Right atrium auricular region (tissue), 2 donors: ENCODE measurements at regions not wholly inside any gene's neighbourhood (a gene's known extent, or its start where the extent isn't known, plus 50 kb on each side); places are given as distances from the start of the nearest gene placed in this dataset.

Source experiments
- DNase-seq: peaks from one replicate; pipeline ENCODE4 v3.0.0-alpha.2; 2019; ENCODE audit warnings: low spot score
- H3K27ac ChIP-seq, 2 donors: fragments of 200-600 bp; sonication (generic); 1 replicate in 1 of 2; 2 replicates in 1 of 2; pipeline ENCODE4 v1.5.1; 2016 to 2019
- H3K27me3 ChIP-seq, 2 donors: fragments of 200-600 bp; sonication (generic); one replicate each; pipeline versions ENCODE4 v1.5.1 to v1.6.0; 2017 to 2019
- H3K36me3 ChIP-seq: fragments of 200-600 bp; sonication (generic); one replicate; pipeline ENCODE4 v1.5.1; 2016
- H3K4me1 ChIP-seq, 2 donors: fragments of 200-600 bp; sonication (generic); one replicate each; pipeline versions ENCODE4 v1.5.1 to v1.6.0; 2017 to 2019
- H3K4me3 ChIP-seq, 2 donors: fragments of 200-600 bp; sonication (generic); 1 replicate in 1 of 2; 2 replicates in 1 of 2; pipeline ENCODE4 v1.5.1; 2017 to 2019; ENCODE audit warnings: mild to moderate bottlenecking in 1 of 2, moderate library complexity in 1 of 2
- H3K9me3 ChIP-seq, 2 donors: fragments of 200-600 bp; sonication (generic); one replicate each; pipeline ENCODE4 v1.5.1; 2019
- TF ChIP-seq, protein P1 (sequence below), 2 donors: fragments of 200-600 bp; sonication (generic); IDR thresholded peaks; one replicate each; pipeline ENCODE4 v1.5.1; 2019; ENCODE audit warnings: antibody characterized with exemption in 2 of 2

GRCh38 chr7:131011976-131012375 lies 278.0 kb upstream of the KLF14 start:
- Histone ChIP-seq H3K4me3 (no peak overlapping the region), H3K27ac (peak overlapping the region; percentile 49 to 64), H3K27me3 (no peaks in the 10 kb centered on the region), H3K9me3 (no peaks in the 10 kb centered on the region), H3K4me1 (peaks cover 0 to 94% of the 10 kb centered on the region in 2 donors), H3K36me3 (no peaks in the 10 kb centered on the region)
- DNase-seq: no peak
- TF ChIP-seq, protein P1, sequence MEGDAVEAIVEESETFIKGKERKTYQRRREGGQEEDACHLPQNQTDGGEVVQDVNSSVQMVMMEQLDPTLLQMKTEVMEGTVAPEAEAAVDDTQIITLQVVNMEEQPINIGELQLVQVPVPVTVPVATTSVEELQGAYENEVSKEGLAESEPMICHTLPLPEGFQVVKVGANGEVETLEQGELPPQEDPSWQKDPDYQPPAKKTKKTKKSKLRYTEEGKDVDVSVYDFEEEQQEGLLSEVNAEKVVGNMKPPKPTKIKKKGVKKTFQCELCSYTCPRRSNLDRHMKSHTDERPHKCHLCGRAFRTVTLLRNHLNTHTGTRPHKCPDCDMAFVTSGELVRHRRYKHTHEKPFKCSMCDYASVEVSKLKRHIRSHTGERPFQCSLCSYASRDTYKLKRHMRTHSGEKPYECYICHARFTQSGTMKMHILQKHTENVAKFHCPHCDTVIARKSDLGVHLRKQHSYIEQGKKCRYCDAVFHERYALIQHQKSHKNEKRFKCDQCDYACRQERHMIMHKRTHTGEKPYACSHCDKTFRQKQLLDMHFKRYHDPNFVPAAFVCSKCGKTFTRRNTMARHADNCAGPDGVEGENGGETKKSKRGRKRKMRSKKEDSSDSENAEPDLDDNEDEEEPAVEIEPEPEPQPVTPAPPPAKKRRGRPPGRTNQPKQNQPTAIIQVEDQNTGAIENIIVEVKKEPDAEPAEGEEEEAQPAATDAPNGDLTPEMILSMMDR (IDR thresholded peaks at IDR 0.05): no peak

DNA sequence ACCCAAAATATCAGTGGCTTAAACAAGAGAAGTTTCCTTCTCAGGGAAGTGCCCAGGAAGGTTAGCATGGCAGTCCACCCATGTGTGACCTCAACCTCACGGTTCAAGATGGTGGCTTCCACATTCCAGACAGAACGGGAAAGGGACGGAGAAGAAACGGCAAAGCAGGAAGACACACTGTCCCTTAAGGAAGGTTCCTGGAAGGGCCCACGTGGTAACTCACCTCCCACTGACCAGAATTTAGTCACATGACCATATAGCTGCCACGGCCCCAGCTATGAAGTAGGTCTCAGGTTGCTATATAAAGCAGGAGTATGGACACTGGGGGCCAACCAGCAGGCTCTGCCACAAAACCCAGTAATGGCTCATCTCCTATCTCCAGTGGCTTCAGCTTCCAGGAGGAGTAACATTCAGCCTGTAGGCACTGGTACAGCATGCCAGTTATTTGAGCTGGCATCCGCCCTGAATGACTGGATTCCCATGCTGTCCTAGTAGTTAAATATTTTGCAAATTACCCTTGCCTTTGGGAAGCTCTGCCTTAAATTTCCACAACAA lies 278.5 kb upstream of the KLF14 start:
- no peaks in the 10 kb centered on the region for H3K36me3 ChIP-seq
- DNase-seq: no peak
- H3K9me3 ChIP-seq: no peaks in the 10 kb centered on the region
- TF ChIP-seq, protein P1 (IDR thresholded peaks at IDR 0.05): no peak
- H3K4me3 ChIP-seq: no peak overlapping the region
- peak overlapping the region; percentile 49 to 64 for H3K27ac ChIP-seq
- H3K4me1 ChIP-seq: peaks cover 0 to 92% of the 10 kb centered on the region in 2 donors
- H3K27me3 ChIP-seq: no peaks in the 10 kb centered on the region

DNA sequence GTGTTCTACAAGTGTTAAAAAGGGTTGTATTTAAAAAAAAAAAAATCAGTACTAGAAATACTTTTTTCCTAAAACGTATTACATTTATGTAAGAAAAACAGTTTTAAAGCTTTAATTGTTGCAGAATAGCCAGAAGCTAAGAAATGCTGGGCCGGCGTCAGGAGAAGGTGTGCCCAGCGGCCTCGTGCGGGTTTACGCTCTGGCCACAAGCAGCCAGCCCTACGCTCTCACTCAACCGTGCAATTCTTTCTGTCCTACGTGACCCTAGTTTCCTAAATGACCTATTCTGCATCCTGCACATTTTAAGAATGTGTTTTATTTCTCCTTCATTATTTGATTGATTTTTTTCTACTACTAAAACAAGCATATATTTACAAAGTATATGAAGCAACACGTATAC lies 279.7 kb upstream of the KLF14 start:
- H3K27ac ChIP-seq: no peak overlapping the region
- no peaks in the 10 kb centered on the region for H3K27me3 ChIP-seq
- H3K4me3 ChIP-seq: no peak overlapping the region
- no peaks in the 10 kb centered on the region for H3K36me3 ChIP-seq
- no peaks in the 10 kb centered on the region for H3K9me3 ChIP-seq
- peaks cover 0 to 92% of the 10 kb centered on the region in 2 donors for H3K4me1 ChIP-seq
- TF ChIP-seq, protein P1 (IDR thresholded peaks at IDR 0.05): no peak
- DNase-seq: no peak

DNA sequence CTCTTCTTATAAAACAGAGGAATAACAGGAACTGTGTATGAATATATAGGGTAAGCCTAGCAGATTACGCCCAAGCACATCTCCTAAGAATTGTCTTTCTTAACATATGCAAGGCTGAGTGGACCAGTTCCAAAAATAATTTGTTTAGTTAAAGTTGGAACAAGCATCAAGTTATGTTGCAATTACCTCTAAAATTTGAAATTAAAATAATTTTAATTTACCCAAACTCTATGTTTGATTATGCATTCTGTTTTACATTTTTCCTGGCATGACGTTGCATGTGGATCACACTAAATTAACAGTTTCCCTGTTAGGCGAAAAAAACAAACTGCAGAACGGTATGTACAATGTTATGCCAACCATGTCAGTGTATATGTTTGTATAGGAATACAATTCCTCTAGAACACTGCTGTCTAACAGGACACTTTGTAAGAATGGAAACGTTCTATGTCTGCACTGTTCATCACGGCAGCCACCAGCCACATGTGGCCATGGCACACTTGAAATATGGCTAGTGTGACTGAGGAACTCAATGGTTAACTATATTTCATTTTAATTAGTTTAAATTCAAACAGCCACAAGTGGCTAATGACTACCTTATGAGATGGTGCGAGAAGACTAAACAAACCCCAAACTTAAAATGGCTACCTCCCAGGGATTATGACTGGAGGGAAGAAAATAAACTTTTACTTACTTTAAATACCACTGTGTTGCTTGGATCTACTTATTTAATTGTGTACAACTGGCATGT lies 281.1 kb upstream of the KLF14 start:
- Histone ChIP-seq H3K4me1 (peaks cover 0 to 92% of the 10 kb centered on the region in 2 donors), H3K36me3 (no peaks in the 10 kb centered on the region), H3K27me3 (no peaks in the 10 kb centered on the region), H3K4me3 (no peak overlapping the region), H3K9me3 (no peaks in the 10 kb centered on the region), H3K27ac (no peak overlapping the region)
- DNase-seq: no peak
- TF ChIP-seq, protein P1 (IDR thresholded peaks at IDR 0.05): no peak

DNA sequence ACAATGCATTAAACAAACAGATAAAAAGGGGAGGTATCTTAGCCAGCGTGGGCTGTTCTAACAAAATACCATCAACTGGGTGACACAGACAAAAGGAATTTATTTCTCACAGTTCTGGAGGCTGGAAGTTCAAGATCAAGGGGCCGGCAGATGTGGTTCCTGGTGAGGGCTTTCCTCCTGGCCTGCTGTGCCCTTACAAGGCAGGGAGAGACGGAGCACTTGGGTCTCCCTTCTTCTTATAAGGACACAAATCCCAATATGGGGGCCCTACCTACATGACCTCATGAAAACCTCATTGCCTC lies 281.6 kb upstream of the KLF14 start:
- Histone ChIP-seq H3K4me3 (no peak overlapping the region), H3K27me3 (no peaks in the 10 kb centered on the region), H3K9me3 (no peaks in the 10 kb centered on the region), H3K27ac (no peak overlapping the region), H3K36me3 (no peaks in the 10 kb centered on the region), H3K4me1 (peaks cover 0 to 90% of the 10 kb centered on the region in 2 donors)
- DNase-seq: no peak
- TF ChIP-seq, protein P1 (IDR thresholded peaks at IDR 0.05): no peak

DNA sequence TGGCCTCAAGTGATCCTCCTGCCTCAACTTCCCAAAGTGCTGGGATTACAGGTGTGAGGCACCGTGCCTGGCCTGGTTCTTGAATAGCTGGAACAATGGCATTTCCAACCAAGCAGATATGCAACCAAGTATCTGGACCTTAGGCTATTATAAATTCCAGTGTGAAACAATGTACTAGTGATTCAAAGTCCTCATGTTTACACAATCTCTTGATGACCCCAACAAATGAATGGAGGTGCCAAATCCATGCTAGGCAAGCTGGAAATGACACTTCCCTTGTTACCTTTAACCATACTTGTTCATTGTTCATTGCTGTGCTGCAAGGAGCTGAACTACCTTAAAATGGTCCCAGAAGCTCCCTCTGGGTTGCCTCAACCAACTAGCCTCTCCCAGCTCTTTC lies 282.2 kb upstream of the KLF14 start:
- TF ChIP-seq, protein P1 (IDR thresholded peaks at IDR 0.05): no peak
- no peak for DNase-seq
- peaks cover 0 to 89% of the 10 kb centered on the region in 2 donors for H3K4me1 ChIP-seq
- no peaks in the 10 kb centered on the region for H3K27me3 ChIP-seq
- H3K9me3 ChIP-seq: no peaks in the 10 kb centered on the region
- H3K27ac ChIP-seq: no peak overlapping the region
- H3K36me3 ChIP-seq: no peaks in the 10 kb centered on the region
- H3K4me3 ChIP-seq: no peak overlapping the region
